ENCODE measurements at regions not wholly inside any gene's neighbourhood (a gene's known extent, or its start where the extent isn't known, plus 50 kb on each side); places are given as distances from the start of the nearest gene placed in this dataset.

- H3K9me3 Mint-ChIP-seq: peaks cover 4% of the 10 kb centered on the region
Observed at GRCh38 chr18:5040476-5040875, 156.6 kb downstream of the AKAIN1 start.

GRCh38 chr18:5036523-5036922, 160.5 kb downstream of the AKAIN1 start:
- H3K27ac Mint-ChIP-seq: no peak overlapping the region
- no peak overlapping the region for H3K4me3 Mint-ChIP-seq
- no peak for ATAC-seq (ENCODE audit: low read depth)
- no peaks in the 10 kb centered on the region for H3K4me1 Mint-ChIP-seq
- H3K36me3 Mint-ChIP-seq (ENCODE audit: low read depth): no peaks in the 10 kb centered on the region
- H3K9me3 Mint-ChIP-seq: peaks cover 15% of the 10 kb centered on the region
- no peak for TF ChIP-seq CTCF (IDR thresholded peaks at IDR 0.05)
- intact Hi-C loops (cut with micrococcal nuclease): no loop called here
- POLR2A ChIA-PET: no interaction called here
- H3K27me3 Mint-ChIP-seq: no peaks in the 10 kb centered on the region
- no peak for DNase-seq
- CTCF ChIA-PET: no interaction called here

More at GRCh38 chr18:5040476-5040875, 156.6 kb downstream of the AKAIN1 start:
- Mint-ChIP-seq H3K4me1 (no peaks in the 10 kb centered on the region), H3K36me3 (ENCODE audit: low read depth) (no peaks in the 10 kb centered on the region), H3K27me3 (no peaks in the 10 kb centered on the region), H3K4me3 (no peak overlapping the region), H3K27ac (no peak overlapping the region)
- ATAC-seq (ENCODE audit: low read depth): no peak
- ChIA-PET POLR2A (no interaction called here), CTCF (no interaction called here)
- intact Hi-C loops (cut with micrococcal nuclease): no loop called here
- no peak for TF ChIP-seq CTCF (IDR thresholded peaks at IDR 0.05)
- DNase-seq: no peak

- DNase-seq (no peak), ATAC-seq (ENCODE audit: low read depth) (no peak)
- no peaks in the 10 kb centered on the region for H3K4me1 Mint-ChIP-seq
- TF ChIP-seq CTCF (IDR thresholded peaks at IDR 0.05): no peak
- CTCF ChIA-PET: no interaction called here
- POLR2A ChIA-PET: no interaction called here
- intact Hi-C loops (cut with micrococcal nuclease): no loop called here
- no peak overlapping the region for H3K27ac Mint-ChIP-seq
- no peaks in the 10 kb centered on the region for H3K36me3 Mint-ChIP-seq (ENCODE audit: low read depth)
- H3K4me3 Mint-ChIP-seq: no peak overlapping the region
- H3K27me3 Mint-ChIP-seq: no peaks in the 10 kb centered on the region
- peaks cover 16% of the 10 kb centered on the region for H3K9me3 Mint-ChIP-seq
Observed at GRCh38 chr18:5031216-5031615, 165.8 kb downstream of the AKAIN1 start.

GRCh38 chr18:5030636-5031035, 166.4 kb downstream of the AKAIN1 start:
- Mint-ChIP-seq H3K4me3 (no peak overlapping the region), H3K4me1 (no peaks in the 10 kb centered on the region), H3K27me3 (no peaks in the 10 kb centered on the region), H3K36me3 (ENCODE audit: low read depth) (no peaks in the 10 kb centered on the region), H3K27ac (no peak overlapping the region), H3K9me3 (peaks cover 15% of the 10 kb centered on the region)
- no peak for DNase-seq
- CTCF ChIA-PET: no interaction called here
- ATAC-seq (ENCODE audit: low read depth): no peak
- POLR2A ChIA-PET: no interaction called here
- no peak for TF ChIP-seq CTCF (IDR thresholded peaks at IDR 0.05)
- intact Hi-C loops (cut with micrococcal nuclease): no loop called here

GRCh38 chr18:5029592-5029991, 167.5 kb downstream of the AKAIN1 start:
- H3K9me3 Mint-ChIP-seq: peaks cover 12% of the 10 kb centered on the region
- CTCF ChIA-PET: no interaction called here
- TF ChIP-seq CTCF (IDR thresholded peaks at IDR 0.05): no peak
- intact Hi-C loops (cut with micrococcal nuclease): no loop called here
- ATAC-seq (ENCODE audit: low read depth) (no peak), DNase-seq (no peak)
- no peak overlapping the region for H3K27ac Mint-ChIP-seq
- no peaks in the 10 kb centered on the region for H3K36me3 Mint-ChIP-seq (ENCODE audit: low read depth)
- H3K27me3 Mint-ChIP-seq: no peaks in the 10 kb centered on the region
- H3K4me1 Mint-ChIP-seq: no peaks in the 10 kb centered on the region
- POLR2A ChIA-PET: no interaction called here
- H3K4me3 Mint-ChIP-seq: no peak overlapping the region
